ENCODE measurements at regions not wholly inside any gene's neighbourhood (a gene's known extent, or its start where the extent isn't known, plus 50 kb on each side); places are given as distances from the start of the nearest gene placed in this dataset.

DNA sequence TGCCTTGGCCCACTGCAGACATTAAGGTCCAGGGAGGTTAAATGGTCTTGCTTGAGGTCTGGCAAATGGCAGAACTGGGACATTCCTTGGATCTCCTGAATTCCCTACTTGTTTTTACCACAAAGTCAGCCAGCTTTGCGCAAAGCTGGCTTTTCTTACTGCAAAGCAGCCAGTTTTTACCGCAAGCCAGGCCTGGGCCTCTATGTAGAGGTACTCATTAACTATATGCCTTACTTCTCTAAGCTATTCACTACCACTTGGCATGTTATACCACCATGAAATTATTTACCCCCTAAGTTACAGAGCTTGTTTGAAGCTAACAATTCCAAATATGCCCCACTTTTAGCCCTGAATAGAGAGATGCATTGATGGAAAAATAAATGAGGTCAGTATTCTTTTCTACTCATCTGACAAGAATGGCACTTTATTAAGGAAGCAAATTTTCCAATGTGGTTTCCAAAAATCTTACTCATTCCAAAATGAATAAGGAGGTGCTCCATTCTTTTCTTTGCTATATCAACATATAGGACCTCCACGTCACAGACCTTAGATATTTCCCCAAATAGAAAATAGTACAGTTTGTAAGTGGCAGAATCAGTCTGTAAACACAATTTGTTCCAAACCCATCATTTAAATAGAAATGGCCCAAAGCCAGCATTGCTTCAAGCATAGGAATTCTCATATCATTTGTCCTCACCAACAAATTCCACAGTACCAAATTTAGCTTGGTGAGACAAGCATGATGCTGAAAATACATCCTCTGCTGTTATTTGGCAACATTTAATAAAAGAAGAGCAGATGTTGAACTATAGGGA lies 143.9 kb upstream of the TSC22D1 start:
- DNase-seq (peak in 1 of 5 donors; percentile 28), FAIRE-seq (no peak)
- intact Hi-C loops (cut with DNase I): no loop called here

DNA sequence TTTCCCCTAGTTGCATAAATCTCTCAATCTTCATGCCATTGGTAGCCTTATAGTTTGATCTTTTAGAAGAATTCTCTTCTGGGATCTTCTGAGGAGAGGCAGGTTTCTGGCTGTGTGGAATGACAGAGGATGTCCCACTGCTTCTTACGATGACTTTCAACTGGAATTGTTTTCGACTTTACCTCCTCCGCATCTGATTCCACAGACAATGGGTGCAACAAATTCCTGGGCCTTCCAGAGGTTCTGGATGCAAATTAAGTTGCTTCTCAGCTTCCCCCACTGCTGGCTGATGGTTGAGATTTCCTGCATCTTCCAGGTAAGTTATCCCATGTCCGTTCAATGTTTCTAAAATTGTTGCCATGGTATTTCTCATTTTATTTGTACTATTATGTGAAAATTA lies 142.3 kb upstream of the TSC22D1 start:
- no peak for FAIRE-seq
- intact Hi-C loops (cut with DNase I): no loop called here

More for the DNA sequence above, 143.9 kb upstream of the TSC22D1 start:
- Histone ChIP-seq H3K4me1 (ENCODE audit: control insufficient read depth in 2 of 3, insufficient read depth in 2 of 3, low read depth in 1 of 3, low read length in 3 of 3) (peaks cover 0 to 9% (median 0%) of the 10 kb centered on the region in 3 donors), H3K27me3 (ENCODE audit: control insufficient read depth, insufficient read depth, low read length) (no peaks in the 10 kb centered on the region), H3K27ac (ENCODE audit: low read depth in 2 of 2, low read length in 2 of 2) (no peak overlapping the region), H3K9me3 (ENCODE audit: control insufficient read depth in 2 of 3, insufficient read depth in 1 of 3, low read length in 3 of 3) (no peaks in the 10 kb centered on the region), H3K9ac (ENCODE audit: low read length in 3 of 3) (no peak overlapping the region), H3K4me3 (ENCODE audit: low read length in 3 of 3) (no peak overlapping the region), H3K36me3 (ENCODE audit: control insufficient read depth in 2 of 3, insufficient read depth in 3 of 3, low read length in 3 of 3) (no peaks in the 10 kb centered on the region)
- TF ChIP-seq, protein P1, sequence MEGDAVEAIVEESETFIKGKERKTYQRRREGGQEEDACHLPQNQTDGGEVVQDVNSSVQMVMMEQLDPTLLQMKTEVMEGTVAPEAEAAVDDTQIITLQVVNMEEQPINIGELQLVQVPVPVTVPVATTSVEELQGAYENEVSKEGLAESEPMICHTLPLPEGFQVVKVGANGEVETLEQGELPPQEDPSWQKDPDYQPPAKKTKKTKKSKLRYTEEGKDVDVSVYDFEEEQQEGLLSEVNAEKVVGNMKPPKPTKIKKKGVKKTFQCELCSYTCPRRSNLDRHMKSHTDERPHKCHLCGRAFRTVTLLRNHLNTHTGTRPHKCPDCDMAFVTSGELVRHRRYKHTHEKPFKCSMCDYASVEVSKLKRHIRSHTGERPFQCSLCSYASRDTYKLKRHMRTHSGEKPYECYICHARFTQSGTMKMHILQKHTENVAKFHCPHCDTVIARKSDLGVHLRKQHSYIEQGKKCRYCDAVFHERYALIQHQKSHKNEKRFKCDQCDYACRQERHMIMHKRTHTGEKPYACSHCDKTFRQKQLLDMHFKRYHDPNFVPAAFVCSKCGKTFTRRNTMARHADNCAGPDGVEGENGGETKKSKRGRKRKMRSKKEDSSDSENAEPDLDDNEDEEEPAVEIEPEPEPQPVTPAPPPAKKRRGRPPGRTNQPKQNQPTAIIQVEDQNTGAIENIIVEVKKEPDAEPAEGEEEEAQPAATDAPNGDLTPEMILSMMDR (IDR thresholded peaks at IDR 0.05; ENCODE audit: borderline replicate concordance, extremely low read depth, insufficient read depth): no peak

DNA sequence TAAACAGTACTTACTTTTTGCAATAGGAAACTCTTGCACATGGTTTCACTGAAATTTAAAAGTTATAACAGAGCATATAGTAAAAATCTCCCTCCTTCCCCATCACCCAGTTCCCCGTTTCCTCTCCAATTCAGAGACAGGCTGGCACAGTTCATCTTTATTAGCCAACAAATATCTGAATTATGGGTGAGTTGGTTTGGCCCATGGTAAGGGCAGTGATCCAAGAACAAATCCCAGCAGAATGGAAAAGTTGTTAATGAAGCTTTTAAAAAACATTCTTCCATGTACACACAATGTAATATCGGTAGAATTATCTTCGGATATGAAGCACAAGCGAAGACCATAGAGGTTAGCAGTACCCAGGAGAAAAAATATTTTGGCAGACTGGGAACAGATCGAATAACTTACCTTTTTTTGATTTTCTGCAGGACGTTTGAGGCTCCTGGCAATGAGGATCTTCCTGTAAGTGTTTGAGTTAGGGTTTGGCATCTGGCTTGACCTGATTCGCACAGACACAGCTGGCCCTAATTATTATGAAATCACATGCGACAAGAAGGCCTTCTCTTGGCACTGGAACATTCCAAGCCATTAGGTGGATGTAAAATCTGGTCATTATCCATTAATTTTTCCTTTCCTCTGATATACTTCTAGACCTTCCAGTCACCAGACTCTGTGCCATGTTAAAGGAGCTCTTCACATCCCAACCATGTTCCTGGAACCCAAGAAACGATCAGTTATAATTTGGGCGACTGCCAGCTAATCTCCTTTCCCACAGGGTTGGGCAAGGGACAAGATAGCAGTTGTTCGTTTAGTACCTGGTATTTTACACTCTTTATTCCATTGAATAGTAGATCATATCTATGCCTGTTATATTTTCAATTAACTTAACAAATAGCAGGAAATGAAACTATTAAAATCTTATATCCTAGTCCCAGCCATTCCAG lies 139.4 kb upstream of the TSC22D1 start:
- intact Hi-C loops (cut with DNase I): no loop called here
- Histone ChIP-seq H3K9ac (ENCODE audit: low read length in 3 of 3) (no peak overlapping the region), H3K9me3 (ENCODE audit: control insufficient read depth in 2 of 3, insufficient read depth in 1 of 3, low read length in 3 of 3) (no peaks in the 10 kb centered on the region), H3K27ac (ENCODE audit: low read depth in 2 of 2, low read length in 2 of 2) (no peak overlapping the region), H3K4me1 (ENCODE audit: control insufficient read depth in 2 of 3, insufficient read depth in 2 of 3, low read depth in 1 of 3, low read length in 3 of 3) (peaks cover 0 to 9% (median 0%) of the 10 kb centered on the region in 3 donors), H3K4me3 (ENCODE audit: low read length in 3 of 3) (no peak overlapping the region), H3K27me3 (ENCODE audit: control insufficient read depth, insufficient read depth, low read length) (no peaks in the 10 kb centered on the region), H3K36me3 (ENCODE audit: control insufficient read depth in 2 of 3, insufficient read depth in 3 of 3, low read length in 3 of 3) (no peaks in the 10 kb centered on the region)
- FAIRE-seq: no peak
- no peak for DNase-seq
- TF ChIP-seq, protein P1 (IDR thresholded peaks at IDR 0.05; ENCODE audit: borderline replicate concordance, extremely low read depth, insufficient read depth): no peak

More for the DNA sequence above, 142.3 kb upstream of the TSC22D1 start:
- Histone ChIP-seq H3K4me1 (ENCODE audit: control insufficient read depth in 2 of 3, insufficient read depth in 2 of 3, low read depth in 1 of 3, low read length in 3 of 3) (peaks cover 0 to 9% (median 0%) of the 10 kb centered on the region in 3 donors), H3K27me3 (ENCODE audit: control insufficient read depth, insufficient read depth, low read length) (no peaks in the 10 kb centered on the region), H3K27ac (ENCODE audit: low read depth in 2 of 2, low read length in 2 of 2) (no peak overlapping the region), H3K9ac (ENCODE audit: low read length in 3 of 3) (no peak overlapping the region), H3K4me3 (ENCODE audit: low read length in 3 of 3) (no peak overlapping the region), H3K9me3 (ENCODE audit: control insufficient read depth in 2 of 3, insufficient read depth in 1 of 3, low read length in 3 of 3) (no peaks in the 10 kb centered on the region), H3K36me3 (ENCODE audit: control insufficient read depth in 2 of 3, insufficient read depth in 3 of 3, low read length in 3 of 3) (no peaks in the 10 kb centered on the region)
- no peak for DNase-seq
- TF ChIP-seq, protein P1 (IDR thresholded peaks at IDR 0.05; ENCODE audit: borderline replicate concordance, extremely low read depth, insufficient read depth): no peak

Data from kidney (tissue), 13 donors.